ENCODE measurements at regions not wholly inside any gene's neighbourhood (a gene's known extent, or its start where the extent isn't known, plus 50 kb on each side); places are given as distances from the start of the nearest gene placed in this dataset.

DNA sequence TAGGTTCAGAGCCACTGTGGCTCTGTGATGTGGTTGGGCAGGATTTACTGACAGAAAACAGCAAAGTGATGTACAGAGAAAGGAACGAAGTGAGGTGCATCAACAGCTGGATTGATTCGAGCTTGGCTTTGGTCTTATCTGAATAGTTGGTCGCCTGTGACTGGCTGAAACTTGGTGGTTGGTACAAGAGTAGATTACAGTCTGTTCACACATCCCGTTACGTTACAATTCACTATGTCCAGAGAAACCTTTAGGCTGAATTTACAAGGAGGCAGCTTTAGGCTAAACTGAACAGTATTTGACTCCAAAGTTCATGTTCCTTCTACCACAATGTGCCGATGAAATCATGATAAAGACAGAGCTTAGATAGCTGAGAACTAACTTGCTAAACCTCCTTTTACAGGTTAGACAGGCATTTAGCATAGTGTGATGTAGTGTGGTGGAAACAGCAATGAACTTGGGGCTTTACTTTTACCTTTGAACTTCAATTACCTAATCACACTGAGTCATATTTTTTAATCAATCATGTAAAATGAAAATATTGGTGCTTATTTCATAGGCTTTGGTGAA is 210.2 kb upstream of the PUM3 start:
- no peaks in the 10 kb centered on the region for H3K9me3 ChIP-seq (ENCODE audit: control insufficient read depth in 2 of 3, low read length in 3 of 3)
- Mint-ChIP-seq H3K27me3 (peaks cover 0 to 7% (median 6%) of the 10 kb centered on the region in 5 donors), H3K36me3 (no peaks in the 10 kb centered on the region), H3K4me3 (no peak overlapping the region), H3K27ac (no peak overlapping the region), H3K4me1 (no peaks in the 10 kb centered on the region), H3K9me3 (peaks cover 0 to 10% (median 0%) of the 10 kb centered on the region in 11 donors)
- H3K4me1 ChIP-seq (ENCODE audit: control insufficient read depth in 2 of 2, insufficient read depth in 2 of 2, low read length in 2 of 2): no peaks in the 10 kb centered on the region
- H3K4me3 ChIP-seq (ENCODE audit: low read length): no peak overlapping the region
- POLR2A ChIA-PET: no interaction called here
- no peak overlapping the region for H3K27ac ChIP-seq (ENCODE audit: low read depth, low read length)
- CTCF ChIA-PET: no interaction called here
- intact Hi-C loops (cut with micrococcal nuclease): no loop called here
- peaks cover 0 to 2% of the 10 kb centered on the region in 2 donors for H3K27me3 ChIP-seq (ENCODE audit: control insufficient read depth in 2 of 2, insufficient read depth in 2 of 2, low read length in 2 of 2)
- no peak for ATAC-seq
- DNase-seq: no peak
- no peaks in the 10 kb centered on the region for H3K36me3 ChIP-seq (ENCODE audit: control insufficient read depth in 2 of 3, insufficient read depth in 3 of 3, low read length in 3 of 3)

DNA sequence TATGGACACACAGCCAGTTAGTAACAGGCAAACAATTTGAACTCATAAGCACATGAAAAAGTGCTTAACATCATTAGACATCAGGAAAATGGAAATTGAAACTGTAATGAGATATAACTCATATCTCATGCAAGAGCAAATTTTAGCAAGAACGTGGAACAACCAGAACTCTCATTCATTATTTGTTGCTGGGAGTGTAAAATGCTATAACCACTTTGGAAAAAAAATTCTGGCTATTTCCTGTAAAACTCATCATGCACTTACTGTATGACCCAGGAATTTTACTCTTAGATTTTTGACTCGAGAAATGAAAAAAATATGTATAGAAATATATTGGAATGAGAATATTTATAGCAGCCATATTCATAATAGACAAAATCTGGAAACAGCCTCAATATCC is 205.7 kb upstream of the PUM3 start:
- Histone ChIP-seq H3K36me3 (ENCODE audit: control insufficient read depth in 2 of 3, insufficient read depth in 3 of 3, low read length in 3 of 3) (no peaks in the 10 kb centered on the region), H3K27ac (ENCODE audit: low read depth, low read length) (no peak overlapping the region), H3K4me3 (ENCODE audit: low read length) (no peak overlapping the region), H3K9me3 (ENCODE audit: control insufficient read depth in 2 of 3, low read length in 3 of 3) (no peaks in the 10 kb centered on the region), H3K27me3 (ENCODE audit: control insufficient read depth in 2 of 2, insufficient read depth in 2 of 2, low read length in 2 of 2) (no peaks in the 10 kb centered on the region), H3K4me1 (ENCODE audit: control insufficient read depth in 2 of 2, insufficient read depth in 2 of 2, low read length in 2 of 2) (no peaks in the 10 kb centered on the region)
- Mint-ChIP-seq H3K36me3 (no peaks in the 10 kb centered on the region), H3K27me3 (peaks cover 0 to 16% (median 5%) of the 10 kb centered on the region in 5 donors), H3K9me3 (peaks cover 0 to 10% (median 0%) of the 10 kb centered on the region in 11 donors), H3K27ac (no peak overlapping the region), H3K4me1 (no peaks in the 10 kb centered on the region), H3K4me3 (no peak overlapping the region)
- ChIA-PET CTCF (no interaction called here), POLR2A (no interaction called here)
- intact Hi-C loops (cut with micrococcal nuclease): no loop called here
- DNase-seq (no peak), ATAC-seq (no peak)

DNA sequence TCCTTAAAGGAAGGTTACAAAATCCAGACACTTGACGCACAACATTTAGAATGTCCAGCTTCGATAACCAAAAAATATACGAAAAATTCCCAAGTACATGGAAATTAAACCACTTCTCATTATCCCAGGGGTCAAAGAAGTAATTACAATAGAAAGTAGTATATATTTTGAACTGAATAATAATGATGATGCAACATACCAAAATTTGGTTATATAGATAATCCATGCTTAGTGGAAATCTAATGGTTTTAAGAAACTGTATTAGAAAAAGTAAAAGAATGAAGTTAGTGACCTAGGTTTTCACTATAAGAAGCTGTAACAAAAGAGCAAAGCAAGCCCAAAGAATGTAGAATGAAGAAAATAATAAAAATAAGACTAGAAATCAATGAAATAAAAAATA is 204.0 kb upstream of the PUM3 start:
- no peak overlapping the region for H3K4me3 Mint-ChIP-seq
- H3K27ac Mint-ChIP-seq: no peak overlapping the region
- Histone ChIP-seq H3K27me3 (ENCODE audit: control insufficient read depth in 2 of 2, insufficient read depth in 2 of 2, low read length in 2 of 2) (no peaks in the 10 kb centered on the region), H3K4me3 (ENCODE audit: low read length) (no peak overlapping the region), H3K9me3 (ENCODE audit: control insufficient read depth in 2 of 3, low read length in 3 of 3) (no peaks in the 10 kb centered on the region), H3K36me3 (ENCODE audit: control insufficient read depth in 2 of 3, insufficient read depth in 3 of 3, low read length in 3 of 3) (no peaks in the 10 kb centered on the region), H3K27ac (ENCODE audit: low read depth, low read length) (no peak overlapping the region), H3K4me1 (ENCODE audit: control insufficient read depth in 2 of 2, insufficient read depth in 2 of 2, low read length in 2 of 2) (no peaks in the 10 kb centered on the region)
- ChIA-PET CTCF (no interaction called here), POLR2A (no interaction called here)
- no peaks in the 10 kb centered on the region for H3K36me3 Mint-ChIP-seq
- ATAC-seq (no peak), DNase-seq (no peak)
- peaks cover 0 to 10% (median 0%) of the 10 kb centered on the region in 11 donors for H3K9me3 Mint-ChIP-seq
- H3K4me1 Mint-ChIP-seq: no peaks in the 10 kb centered on the region
- H3K27me3 Mint-ChIP-seq: peaks cover 0 to 16% (median 5%) of the 10 kb centered on the region in 5 donors
- intact Hi-C loops (cut with micrococcal nuclease): no loop called here

DNA sequence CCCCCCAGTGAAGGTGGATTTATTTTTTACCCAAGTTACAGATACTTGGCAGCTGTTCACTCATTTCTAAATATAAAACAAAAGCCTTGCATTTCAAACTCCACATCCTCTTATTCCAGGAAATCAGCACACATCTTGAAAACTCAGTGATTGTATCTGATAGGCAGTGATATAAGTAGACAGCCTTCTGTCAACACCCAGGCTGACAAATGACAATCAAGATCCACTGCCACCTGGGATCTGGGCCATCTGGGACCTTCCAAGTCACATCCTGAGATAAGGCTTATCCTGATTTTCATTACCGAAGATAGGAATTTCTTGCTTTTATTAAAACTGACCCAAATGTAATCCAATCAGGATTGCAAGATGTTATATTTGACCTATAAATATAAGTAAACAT is 201.3 kb upstream of the PUM3 start:
- ChIA-PET POLR2A (no interaction called here), CTCF (no interaction called here)
- Mint-ChIP-seq H3K36me3 (no peaks in the 10 kb centered on the region), H3K27ac (no peak overlapping the region), H3K9me3 (peaks cover 0 to 2% (median 0%) of the 10 kb centered on the region in 11 donors), H3K27me3 (peaks cover 0 to 16% (median 8%) of the 10 kb centered on the region in 5 donors), H3K4me3 (no peak overlapping the region), H3K4me1 (no peaks in the 10 kb centered on the region)
- H3K4me1 ChIP-seq (ENCODE audit: control insufficient read depth in 2 of 2, insufficient read depth in 2 of 2, low read length in 2 of 2): no peaks in the 10 kb centered on the region
- H3K9me3 ChIP-seq (ENCODE audit: control insufficient read depth in 2 of 3, low read length in 3 of 3): no peaks in the 10 kb centered on the region
- intact Hi-C loops (cut with micrococcal nuclease): no loop called here
- H3K36me3 ChIP-seq (ENCODE audit: control insufficient read depth in 2 of 3, insufficient read depth in 3 of 3, low read length in 3 of 3): no peaks in the 10 kb centered on the region
- DNase-seq: no peak
- H3K4me3 ChIP-seq (ENCODE audit: low read length): no peak overlapping the region
- no peak overlapping the region for H3K27ac ChIP-seq (ENCODE audit: low read depth, low read length)
- H3K27me3 ChIP-seq (ENCODE audit: control insufficient read depth in 2 of 2, insufficient read depth in 2 of 2, low read length in 2 of 2): no peaks in the 10 kb centered on the region
- ATAC-seq: no peak

DNA sequence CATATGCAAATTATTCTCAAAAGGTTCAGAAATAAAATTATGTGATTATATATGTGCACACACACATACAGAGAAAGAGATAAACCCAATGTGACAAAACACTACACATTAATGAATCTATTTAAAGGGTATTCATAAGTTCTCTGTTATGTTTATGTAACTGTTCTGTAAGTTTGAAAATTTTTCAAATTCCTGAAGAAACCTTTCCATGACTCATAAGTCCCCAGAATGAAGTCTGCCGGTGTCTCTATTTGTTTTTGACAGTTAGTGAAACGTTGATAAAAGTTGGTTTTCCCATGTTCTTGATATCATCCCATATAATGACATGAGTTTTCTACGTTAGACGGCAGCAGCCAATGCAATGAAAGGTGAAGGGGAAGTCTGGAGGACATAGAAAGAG is 199.5 kb upstream of the PUM3 start:
- H3K9me3 ChIP-seq (ENCODE audit: control insufficient read depth in 2 of 3, low read length in 3 of 3): no peaks in the 10 kb centered on the region
- POLR2A ChIA-PET: no interaction called here
- DNase-seq: no peak
- H3K4me1 Mint-ChIP-seq: no peaks in the 10 kb centered on the region
- H3K9me3 Mint-ChIP-seq: peaks cover 0 to 1% (median 0%) of the 10 kb centered on the region in 11 donors
- CTCF ChIA-PET: no interaction called here
- H3K27ac ChIP-seq (ENCODE audit: low read depth, low read length): no peak overlapping the region
- no peak for ATAC-seq
- no peaks in the 10 kb centered on the region for H3K4me1 ChIP-seq (ENCODE audit: control insufficient read depth in 2 of 2, insufficient read depth in 2 of 2, low read length in 2 of 2)
- no peaks in the 10 kb centered on the region for H3K36me3 Mint-ChIP-seq
- H3K36me3 ChIP-seq (ENCODE audit: control insufficient read depth in 2 of 3, insufficient read depth in 3 of 3, low read length in 3 of 3): no peaks in the 10 kb centered on the region
- no peak overlapping the region for H3K27ac Mint-ChIP-seq
- no peak overlapping the region for H3K4me3 Mint-ChIP-seq
- H3K4me3 ChIP-seq (ENCODE audit: low read length): no peak overlapping the region
- peaks cover 0 to 13% (median 8%) of the 10 kb centered on the region in 5 donors for H3K27me3 Mint-ChIP-seq
- no peaks in the 10 kb centered on the region for H3K27me3 ChIP-seq (ENCODE audit: control insufficient read depth in 2 of 2, insufficient read depth in 2 of 2, low read length in 2 of 2)
- intact Hi-C loops (cut with micrococcal nuclease): no loop called here

DNA sequence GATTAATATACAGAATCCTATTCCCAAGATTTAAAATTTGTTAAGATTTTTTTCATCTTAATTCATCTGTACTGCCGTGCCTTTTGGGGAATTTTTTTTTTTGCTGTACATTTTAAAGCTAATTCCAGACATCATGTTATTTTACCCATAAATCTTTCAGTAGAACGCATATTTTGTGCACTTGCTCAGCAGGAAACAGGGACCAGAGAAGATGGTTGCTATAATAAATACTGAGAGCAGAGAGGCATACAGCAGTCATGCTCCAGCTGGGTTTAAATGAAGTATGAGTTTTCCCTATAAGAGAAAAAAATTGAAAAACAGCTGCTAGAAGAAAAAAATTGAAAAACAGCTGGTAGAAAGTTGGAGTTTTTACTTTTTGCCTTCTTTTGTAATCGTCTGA is 196.9 kb upstream of the PUM3 start:
- ChIA-PET POLR2A (no interaction called here), CTCF (no interaction called here)
- Mint-ChIP-seq H3K36me3 (no peaks in the 10 kb centered on the region), H3K4me1 (peaks cover 0 to 1% (median 0%) of the 10 kb centered on the region in 7 donors), H3K9me3 (peaks cover 0 to 3% (median 0%) of the 10 kb centered on the region in 11 donors), H3K27me3 (peaks cover 0 to 13% (median 0%) of the 10 kb centered on the region in 5 donors), H3K27ac (no peak overlapping the region), H3K4me3 (no peak overlapping the region)
- ATAC-seq (no peak), DNase-seq (no peak)
- Histone ChIP-seq H3K36me3 (ENCODE audit: control insufficient read depth in 2 of 3, insufficient read depth in 3 of 3, low read length in 3 of 3) (no peaks in the 10 kb centered on the region), H3K4me3 (ENCODE audit: low read length) (no peak overlapping the region), H3K27me3 (ENCODE audit: control insufficient read depth in 2 of 2, insufficient read depth in 2 of 2, low read length in 2 of 2) (no peaks in the 10 kb centered on the region), H3K4me1 (ENCODE audit: control insufficient read depth in 2 of 2, insufficient read depth in 2 of 2, low read length in 2 of 2) (no peaks in the 10 kb centered on the region), H3K9me3 (ENCODE audit: control insufficient read depth in 2 of 3, low read length in 3 of 3) (no peaks in the 10 kb centered on the region), H3K27ac (ENCODE audit: low read depth, low read length) (no peak overlapping the region)
- intact Hi-C loops (cut with micrococcal nuclease): no loop called here

DNA sequence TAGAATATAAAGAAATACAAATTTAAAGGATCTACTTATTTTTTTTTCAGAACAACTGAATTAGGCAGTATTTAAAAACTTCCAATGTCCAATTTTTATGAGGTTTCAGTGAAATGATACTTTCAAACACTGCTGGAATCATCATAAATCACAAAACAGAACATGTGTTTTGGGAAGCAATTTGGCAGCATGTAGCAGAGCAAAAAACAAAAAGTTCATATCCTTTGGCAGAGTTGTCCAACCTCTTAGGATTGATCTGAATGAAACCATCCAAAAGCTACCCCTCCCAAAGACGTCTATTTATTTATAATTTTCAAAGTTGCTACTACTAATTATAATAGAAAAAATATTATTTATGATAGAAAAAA is 192.4 kb upstream of the PUM3 start:
- H3K9me3 Mint-ChIP-seq: peaks cover 0 to 2% (median 0%) of the 10 kb centered on the region in 11 donors
- H3K4me1 Mint-ChIP-seq: peaks cover 0 to 1% (median 0%) of the 10 kb centered on the region in 7 donors
- ChIA-PET CTCF (no interaction called here), POLR2A (no interaction called here)
- no peak overlapping the region for H3K4me3 Mint-ChIP-seq
- no peak overlapping the region for H3K4me3 ChIP-seq (ENCODE audit: low read length)
- no peaks in the 10 kb centered on the region for H3K36me3 ChIP-seq (ENCODE audit: control insufficient read depth in 2 of 3, insufficient read depth in 3 of 3, low read length in 3 of 3)
- peaks cover 0 to 10% (median 2%) of the 10 kb centered on the region in 5 donors for H3K27me3 Mint-ChIP-seq
- no peaks in the 10 kb centered on the region for H3K4me1 ChIP-seq (ENCODE audit: control insufficient read depth in 2 of 2, insufficient read depth in 2 of 2, low read length in 2 of 2)
- no peaks in the 10 kb centered on the region for H3K27me3 ChIP-seq (ENCODE audit: control insufficient read depth in 2 of 2, insufficient read depth in 2 of 2, low read length in 2 of 2)
- DNase-seq (no peak), ATAC-seq (no peak)
- H3K9me3 ChIP-seq (ENCODE audit: control insufficient read depth in 2 of 3, low read length in 3 of 3): no peaks in the 10 kb centered on the region
- intact Hi-C loops (cut with micrococcal nuclease): no loop called here
- H3K27ac ChIP-seq (ENCODE audit: low read depth, low read length): no peak overlapping the region
- H3K36me3 Mint-ChIP-seq: no peaks in the 10 kb centered on the region
- H3K27ac Mint-ChIP-seq: no peak overlapping the region

Measured in naive thymus-derived CD4-positive, alpha-beta T cell (primary cell).